ENCODE measurements at regions not wholly inside any gene's neighbourhood (a gene's known extent, or its start where the extent isn't known, plus 50 kb on each side); places are given as distances from the start of the nearest gene placed in this dataset.

- Histone ChIP-seq H3K4me2 (ENCODE audit: low read depth, low read length) (no peak overlapping the region), H4K8ac (ENCODE audit: low read depth in 2 of 2, low read length in 2 of 2) (no peak overlapping the region), H3K79me1 (ENCODE audit: low read depth in 1 of 2, low read length in 2 of 2) (no peaks in the 10 kb centered on the region), H2BK20ac (ENCODE audit: low read depth, low read length) (no peak overlapping the region), H2AK9ac (replicated peaks; ENCODE audit: low read depth, low read length, poor library complexity) (no peak overlapping the region), H2AK5ac (ENCODE audit: low read depth, low read length) (no peak overlapping the region), H3K9me3 (ENCODE audit: control insufficient read depth, insufficient read depth, low read length) (peaks cover 15% of the 10 kb centered on the region), H3K4me1 (ENCODE audit: control insufficient read depth, insufficient read depth, low read length) (no peaks in the 10 kb centered on the region), H3K36me3 (ENCODE audit: control insufficient read depth, insufficient read depth, low read length) (no peaks in the 10 kb centered on the region), H3K18ac (ENCODE audit: low read depth, low read length) (no peak overlapping the region), H3K23ac (ENCODE audit: low read depth, low read length) (no peak overlapping the region), H3K9ac (ENCODE audit: low read depth, low read length) (no peak overlapping the region), H3K4ac (ENCODE audit: low read depth, low read length) (no peak overlapping the region), H3K27me3 (ENCODE audit: control insufficient read depth, insufficient read depth, low read length) (no peaks in the 10 kb centered on the region), H3K56ac (ENCODE audit: extremely low read depth, insufficient read depth, low read length) (no peak overlapping the region), H3K27ac (ENCODE audit: insufficient read depth, low read length) (no peak overlapping the region), H2BK15ac (ENCODE audit: low read depth, low read length) (no peak overlapping the region), H4K91ac (ENCODE audit: insufficient read depth, low read depth, low read length) (no peak overlapping the region), H3K14ac (replicated peaks; ENCODE audit: low read depth, low read length) (no peak overlapping the region), H4K5ac (ENCODE audit: low read depth, low read length) (no peak overlapping the region), H2BK120ac (ENCODE audit: low read depth, low read length) (no peak overlapping the region), H4K20me1 (ENCODE audit: insufficient read depth, low read length) (no peaks in the 10 kb centered on the region), H2BK5ac (ENCODE audit: low read depth, low read length, poor library complexity, severe bottlenecking) (no peak overlapping the region), H3K9me1 (ENCODE audit: insufficient read depth, low read length) (no peaks in the 10 kb centered on the region), H3K4me3 (ENCODE audit: insufficient read depth, low read depth, low read length) (no peak overlapping the region), H2AFZ (replicated peaks; ENCODE audit: low read length, poor library complexity) (no peak overlapping the region)
- dilution Hi-C loops (cut with HindIII; ENCODE audit: low sequenced_read_pairs, unreplicated experiment), result no loop called here
- WGBS, 2 experiments (ENCODE audit: extremely low coverage in 2 of 2, insufficient read length in 1 of 2), result no CpG with 5 or more reads among the region's 10 CpGs
- ATAC-seq (ENCODE audit: low read depth) (no peak), DNase-seq (no peak)
- intact Hi-C loops (cut with micrococcal nuclease), result no loop called here
- no peak for TF ChIP-seq CEBPB (IDR thresholded peaks at IDR 0.05; ENCODE audit: low read depth, low read length)
- TF ChIP-seq RAD21 (IDR thresholded peaks at IDR 0.05; ENCODE audit: low read length), result no peak
- no peak for TF ChIP-seq BHLHE40 (IDR thresholded peaks at IDR 0.05; ENCODE audit: low read depth, low read length)
- TF ChIP-seq CHD1 (IDR thresholded peaks at IDR 0.05; ENCODE audit: low read depth, low read length), result no peak
- ChIA-PET POLR2A (ENCODE audit: unreplicated experiment) (no interaction called here), CTCF (no interaction called here)
- no TSS peak for BruUV-seq (replicated peaks)
- in situ Hi-C loops (cut with MboI; ENCODE audit: low sequenced_read_pairs), result no loop called here
Observed at GRCh38 chr16:79492036-79492435, 108.5 kb downstream of the MAF start.
